ENCODE measurements at regions not wholly inside any gene's neighbourhood (a gene's known extent, or its start where the extent isn't known, plus 50 kb on each side); places are given as distances from the start of the nearest gene placed in this dataset.
"Not testable (repeated sequence)": the region's sequence is repeated elsewhere in the genome, so short reads cannot be mapped to it uniquely, and the experiment has no call there.

DNA sequence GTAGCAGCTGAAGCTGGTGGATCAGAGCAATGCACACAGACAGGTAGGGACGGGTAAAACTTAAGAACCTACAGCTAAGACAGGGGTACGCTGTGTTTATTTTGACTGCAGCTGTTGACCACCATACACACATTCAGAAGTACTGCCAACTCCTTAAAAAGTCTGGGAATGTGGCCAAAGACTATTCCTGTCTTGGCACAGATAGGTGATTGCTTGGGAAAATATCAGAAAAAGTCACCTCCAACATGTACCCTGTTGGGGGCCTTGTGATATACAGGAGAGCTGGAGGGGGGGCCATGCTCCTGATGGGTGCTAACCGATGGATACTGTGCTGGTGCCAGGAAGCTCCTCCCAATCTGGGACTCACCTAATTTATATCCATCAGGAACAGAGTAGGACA is 121.2 kb downstream of the VCX2 start:
- no peaks in the 10 kb centered on the region for H3K4me1 ChIP-seq
- no peaks in the 10 kb centered on the region for H3K27me3 ChIP-seq (ENCODE audit: low read depth)
- no peak overlapping the region for H3K4me3 ChIP-seq
- H3K27ac ChIP-seq, result no peak overlapping the region
- intact Hi-C loops (cut with DNase I), result no loop called here
- TF ChIP-seq, protein P1, sequence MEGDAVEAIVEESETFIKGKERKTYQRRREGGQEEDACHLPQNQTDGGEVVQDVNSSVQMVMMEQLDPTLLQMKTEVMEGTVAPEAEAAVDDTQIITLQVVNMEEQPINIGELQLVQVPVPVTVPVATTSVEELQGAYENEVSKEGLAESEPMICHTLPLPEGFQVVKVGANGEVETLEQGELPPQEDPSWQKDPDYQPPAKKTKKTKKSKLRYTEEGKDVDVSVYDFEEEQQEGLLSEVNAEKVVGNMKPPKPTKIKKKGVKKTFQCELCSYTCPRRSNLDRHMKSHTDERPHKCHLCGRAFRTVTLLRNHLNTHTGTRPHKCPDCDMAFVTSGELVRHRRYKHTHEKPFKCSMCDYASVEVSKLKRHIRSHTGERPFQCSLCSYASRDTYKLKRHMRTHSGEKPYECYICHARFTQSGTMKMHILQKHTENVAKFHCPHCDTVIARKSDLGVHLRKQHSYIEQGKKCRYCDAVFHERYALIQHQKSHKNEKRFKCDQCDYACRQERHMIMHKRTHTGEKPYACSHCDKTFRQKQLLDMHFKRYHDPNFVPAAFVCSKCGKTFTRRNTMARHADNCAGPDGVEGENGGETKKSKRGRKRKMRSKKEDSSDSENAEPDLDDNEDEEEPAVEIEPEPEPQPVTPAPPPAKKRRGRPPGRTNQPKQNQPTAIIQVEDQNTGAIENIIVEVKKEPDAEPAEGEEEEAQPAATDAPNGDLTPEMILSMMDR (IDR thresholded peaks at IDR 0.05), result no peak
- ATAC-seq (no peak), DNase-seq (no peak)
- H3K36me3 ChIP-seq, result no peaks in the 10 kb centered on the region
- no peaks in the 10 kb centered on the region for H3K9me3 ChIP-seq

DNA sequence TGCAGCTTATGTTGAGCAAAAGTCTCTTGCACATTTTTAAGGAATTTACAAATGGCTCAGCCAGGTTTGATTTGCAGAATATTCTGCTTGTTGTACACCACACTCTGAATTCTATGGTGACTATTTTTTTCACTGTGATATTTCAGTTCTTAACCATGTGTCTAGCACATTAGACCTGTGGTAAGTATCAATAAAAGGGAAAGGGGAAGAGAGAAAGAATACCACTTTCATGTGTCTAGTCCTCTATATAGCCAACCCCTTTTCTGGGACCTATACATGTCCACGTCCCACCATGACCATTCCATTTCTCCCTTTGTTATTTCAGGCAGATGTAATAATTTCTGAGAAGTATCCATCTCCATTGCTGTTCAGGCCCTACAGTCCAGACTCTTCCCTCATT is 121.3 kb upstream of the PNPLA4 start:
- Histone ChIP-seq H3K27me3 (ENCODE audit: low read depth) (no peaks in the 10 kb centered on the region), H3K4me1 (no peaks in the 10 kb centered on the region), H3K36me3 (no peaks in the 10 kb centered on the region), H3K27ac (no peak overlapping the region), H3K4me3 (no peak overlapping the region), H3K9me3 (no peaks in the 10 kb centered on the region)
- ATAC-seq (no peak), DNase-seq (no peak)
- TF ChIP-seq, protein P1 (IDR thresholded peaks at IDR 0.05), result no peak
- intact Hi-C loops (cut with DNase I), result no loop called here

DNA sequence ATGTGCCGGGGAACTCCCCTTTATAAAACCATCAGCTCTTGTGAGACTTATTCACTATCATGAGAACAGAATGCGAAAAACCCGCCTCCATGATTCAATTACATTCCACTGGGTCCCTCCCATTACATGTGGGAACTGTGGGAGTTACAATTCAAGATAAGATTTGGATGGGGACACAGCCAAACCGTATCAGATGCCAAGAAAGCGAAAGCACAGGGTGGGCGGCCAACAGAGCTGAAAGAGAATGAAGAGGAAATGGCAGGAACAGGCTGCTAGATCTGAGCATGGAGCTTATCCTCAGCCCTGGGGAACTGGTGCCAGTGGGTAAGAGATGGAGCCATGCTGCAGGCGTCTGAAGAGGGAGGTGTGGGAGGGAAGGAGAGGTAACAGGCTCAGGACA is 117.7 kb upstream of the PNPLA4 start:
- DNase-seq, result no peak
- Histone ChIP-seq H3K36me3 (no peaks in the 10 kb centered on the region), H3K4me1 (no peaks in the 10 kb centered on the region), H3K27me3 (ENCODE audit: low read depth) (no peaks in the 10 kb centered on the region), H3K9me3 (no peaks in the 10 kb centered on the region), H3K4me3 (no peak overlapping the region), H3K27ac (no peak overlapping the region)
- ATAC-seq, result no peak
- TF ChIP-seq, protein P1 (IDR thresholded peaks at IDR 0.05), result no peak
- intact Hi-C loops (cut with DNase I), result no loop called here

DNA sequence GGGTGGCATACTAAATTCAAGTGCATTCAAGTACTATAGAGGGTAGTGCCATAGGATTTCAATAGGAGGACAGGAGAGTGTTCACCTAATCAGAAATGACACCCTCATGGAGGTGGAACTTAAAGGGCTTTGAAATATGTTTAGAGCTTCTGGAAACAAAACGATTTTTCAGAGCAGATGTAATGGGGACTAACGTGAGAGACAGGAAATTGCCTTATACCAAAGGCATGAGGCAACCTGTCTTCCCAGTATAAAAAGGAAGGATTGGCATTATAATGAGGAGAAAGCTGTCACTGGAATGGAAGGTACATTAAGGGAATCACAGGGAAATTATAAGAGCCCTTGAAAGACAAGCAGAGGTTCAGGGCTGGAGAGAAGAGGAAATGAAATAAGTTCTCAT is 116.3 kb upstream of the PNPLA4 start:
- TF ChIP-seq, protein P1 (IDR thresholded peaks at IDR 0.05), result no peak
- Histone ChIP-seq H3K27ac (no peak overlapping the region), H3K9me3 (no peaks in the 10 kb centered on the region), H3K27me3 (ENCODE audit: low read depth) (no peaks in the 10 kb centered on the region), H3K36me3 (no peaks in the 10 kb centered on the region), H3K4me3 (no peak overlapping the region), H3K4me1 (no peaks in the 10 kb centered on the region)
- intact Hi-C loops (cut with DNase I), result no loop called here
- ATAC-seq (no peak), DNase-seq (no peak)

DNA sequence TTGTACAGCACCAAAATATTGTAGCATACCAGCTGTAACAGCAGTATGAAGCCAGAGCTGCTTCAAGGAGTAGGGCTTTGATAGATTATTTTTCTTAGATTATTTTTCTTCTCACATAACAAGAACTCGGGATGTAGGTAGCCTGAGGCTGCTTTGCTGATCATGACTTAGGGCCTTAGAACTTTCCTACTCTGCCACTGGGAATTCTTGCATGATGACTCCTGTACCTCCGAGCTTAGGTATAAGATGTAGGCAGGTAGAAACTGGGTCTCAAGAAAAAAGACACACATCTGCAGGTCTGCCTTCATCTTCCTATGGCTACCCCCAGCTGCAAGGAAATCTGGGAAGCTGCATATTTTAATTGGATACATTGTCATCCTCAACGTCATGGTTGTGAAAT is 115.9 kb upstream of the PNPLA4 start:
- Histone ChIP-seq H3K27me3 (ENCODE audit: low read depth) (no peaks in the 10 kb centered on the region), H3K4me1 (no peaks in the 10 kb centered on the region), H3K27ac (no peak overlapping the region), H3K9me3 (no peaks in the 10 kb centered on the region), H3K36me3 (no peaks in the 10 kb centered on the region), H3K4me3 (no peak overlapping the region)
- TF ChIP-seq, protein P1 (IDR thresholded peaks at IDR 0.05), result no peak
- DNase-seq (no peak), ATAC-seq (no peak)
- intact Hi-C loops (cut with DNase I), result no loop called here

DNA sequence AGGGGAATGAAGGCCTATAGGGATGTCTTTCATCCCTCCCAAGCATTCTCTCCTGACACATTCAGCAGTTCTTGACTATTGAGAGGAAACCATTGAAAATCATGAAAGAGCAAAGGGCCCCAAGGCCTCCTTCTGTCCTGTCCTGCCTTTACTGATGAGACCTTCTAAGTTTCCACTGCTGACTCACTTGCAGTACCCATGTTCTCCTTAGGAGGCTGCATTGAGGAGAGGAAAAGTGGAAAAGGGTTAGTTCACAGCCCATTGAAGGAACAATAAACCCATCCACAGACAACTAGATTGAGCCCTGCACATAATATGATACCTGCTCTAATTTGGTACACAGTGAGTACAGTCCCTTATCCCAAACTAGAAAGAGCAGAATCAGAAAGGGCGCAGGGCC is 115.1 kb upstream of the PNPLA4 start:
- no peaks in the 10 kb centered on the region for H3K4me1 ChIP-seq
- intact Hi-C loops (cut with DNase I), result no loop called here
- TF ChIP-seq, protein P1 (IDR thresholded peaks at IDR 0.05), result no peak
- ATAC-seq (no peak), DNase-seq (no peak)
- H3K27me3 ChIP-seq (ENCODE audit: low read depth), result no peaks in the 10 kb centered on the region
- H3K4me3 ChIP-seq, result no peak overlapping the region
- H3K27ac ChIP-seq, result no peak overlapping the region
- H3K36me3 ChIP-seq, result no peaks in the 10 kb centered on the region
- H3K9me3 ChIP-seq, result no peaks in the 10 kb centered on the region

DNA sequence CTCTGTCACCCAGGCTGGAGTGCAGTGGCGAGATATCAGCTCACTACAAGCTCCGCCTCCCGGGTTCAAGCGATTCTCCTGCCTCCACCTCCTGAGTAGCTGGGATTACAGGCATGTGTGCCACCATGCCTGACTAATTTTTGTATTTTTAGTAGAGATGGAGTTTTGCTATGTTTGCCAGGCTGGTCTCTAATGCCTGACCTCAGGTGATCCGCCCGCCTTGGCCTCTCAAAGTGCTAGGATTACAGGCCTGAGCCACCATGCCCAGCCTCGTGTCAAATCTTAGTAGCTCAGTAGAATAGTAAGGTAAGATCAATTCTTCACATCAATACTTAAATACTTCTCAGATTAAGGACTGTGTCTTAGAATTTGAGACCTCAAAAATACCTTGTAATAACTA is 112.5 kb upstream of the PNPLA4 start:
- H3K27ac ChIP-seq; H3K36me3 ChIP-seq; H3K4me3 ChIP-seq; H3K4me1 ChIP-seq; H3K9me3 ChIP-seq; intact Hi-C loops (cut with DNase I); DNase-seq; ATAC-seq; H3K27me3 ChIP-seq (ENCODE audit: low read depth): not testable (repeated sequence)

All from lower lobe of right lung (tissue), 2 donors.